ENCODE measurements at regions not wholly inside any gene's neighbourhood (a gene's known extent, or its start where the extent isn't known, plus 50 kb on each side); places are given as distances from the start of the nearest gene placed in this dataset.

DNA sequence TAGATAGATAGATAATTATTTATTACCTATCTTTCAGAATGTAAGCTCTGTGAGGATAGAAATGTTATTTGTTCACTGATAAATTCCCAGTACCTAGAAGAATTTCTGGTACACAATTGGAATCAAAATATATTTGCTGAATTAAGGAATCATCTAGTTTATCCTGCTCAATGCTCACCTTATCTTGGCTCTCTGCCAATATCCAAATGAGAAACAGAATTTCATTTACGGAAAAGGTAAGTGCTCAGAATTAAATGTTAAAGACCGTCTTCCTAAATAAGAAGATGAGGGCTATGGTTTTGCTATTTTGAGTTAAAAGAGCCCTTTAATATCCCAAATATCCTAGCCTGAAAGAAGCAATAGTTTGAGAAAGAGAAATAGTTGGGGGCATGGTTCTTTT, 232.1 kb upstream of the PDE4D start:
- no peaks in the 10 kb centered on the region for H3K27me3 ChIP-seq (replicated peaks in 1 of 4; ENCODE audit: control extremely low read depth in 1 of 4, control insufficient read depth in 3 of 4, insufficient read depth in 4 of 4, low read length in 3 of 4)
- H3K79me2 ChIP-seq (ENCODE audit: control insufficient read depth, insufficient read depth, low read length), result no peaks in the 10 kb centered on the region
- H3K27ac ChIP-seq (ENCODE audit: low read length in 2 of 2), result no peak overlapping the region
- Mint-ChIP-seq H3K9me3 (ENCODE audit: insufficient read depth) (no peaks in the 10 kb centered on the region), H3K4me3 (no peak overlapping the region), H3K27ac (no peak overlapping the region), H3K4me1 (no peaks in the 10 kb centered on the region), H3K27me3 (no peaks in the 10 kb centered on the region)
- no peak overlapping the region for H3K9ac ChIP-seq (ENCODE audit: low read length)
- no peak overlapping the region for H2AFZ ChIP-seq (ENCODE audit: insufficient read depth, low read depth, low read length, poor library complexity, severe bottlenecking)
- intact Hi-C loops (cut with micrococcal nuclease), result no loop called here
- DNase-seq (no peak), ATAC-seq (ENCODE audit: low read depth) (no peak)
- no CpG with 5 or more reads among the region's 2 CpGs for WGBS (ENCODE audit: insufficient coverage)
- ChIA-PET CTCF (no interaction called here), POLR2A (no interaction called here)
- H3K4me1 ChIP-seq (ENCODE audit: control insufficient read depth in 2 of 2, insufficient read depth in 2 of 2, low read length in 2 of 2), result no peaks in the 10 kb centered on the region
- H4K20me1 ChIP-seq (ENCODE audit: control insufficient read depth, insufficient read depth, low read length, poor library complexity, severe bottlenecking), result no peaks in the 10 kb centered on the region
- H3K9me3 ChIP-seq (ENCODE audit: control extremely low read depth in 1 of 3, control insufficient read depth in 2 of 3, insufficient read depth in 1 of 3, low read length in 2 of 3), result no peaks in the 10 kb centered on the region
- no peak overlapping the region for H3K4me2 ChIP-seq (replicated peaks; ENCODE audit: low read depth, low read length, poor library complexity, severe bottlenecking)
- H3K36me3 ChIP-seq (replicated peaks in 1 of 2; ENCODE audit: control extremely low read depth in 1 of 2, control insufficient read depth in 1 of 2, extremely low read depth in 1 of 2, insufficient read depth in 2 of 2, low read length in 1 of 2), result no peaks in the 10 kb centered on the region
- H3K4me3 ChIP-seq (ENCODE audit: control extremely low read depth in 1 of 5, extremely low read depth in 1 of 5, insufficient read depth in 1 of 5, low read depth in 2 of 5, low read length in 4 of 5), result no peak overlapping the region
- TF ChIP-seq, protein P1, sequence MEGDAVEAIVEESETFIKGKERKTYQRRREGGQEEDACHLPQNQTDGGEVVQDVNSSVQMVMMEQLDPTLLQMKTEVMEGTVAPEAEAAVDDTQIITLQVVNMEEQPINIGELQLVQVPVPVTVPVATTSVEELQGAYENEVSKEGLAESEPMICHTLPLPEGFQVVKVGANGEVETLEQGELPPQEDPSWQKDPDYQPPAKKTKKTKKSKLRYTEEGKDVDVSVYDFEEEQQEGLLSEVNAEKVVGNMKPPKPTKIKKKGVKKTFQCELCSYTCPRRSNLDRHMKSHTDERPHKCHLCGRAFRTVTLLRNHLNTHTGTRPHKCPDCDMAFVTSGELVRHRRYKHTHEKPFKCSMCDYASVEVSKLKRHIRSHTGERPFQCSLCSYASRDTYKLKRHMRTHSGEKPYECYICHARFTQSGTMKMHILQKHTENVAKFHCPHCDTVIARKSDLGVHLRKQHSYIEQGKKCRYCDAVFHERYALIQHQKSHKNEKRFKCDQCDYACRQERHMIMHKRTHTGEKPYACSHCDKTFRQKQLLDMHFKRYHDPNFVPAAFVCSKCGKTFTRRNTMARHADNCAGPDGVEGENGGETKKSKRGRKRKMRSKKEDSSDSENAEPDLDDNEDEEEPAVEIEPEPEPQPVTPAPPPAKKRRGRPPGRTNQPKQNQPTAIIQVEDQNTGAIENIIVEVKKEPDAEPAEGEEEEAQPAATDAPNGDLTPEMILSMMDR (IDR thresholded peaks at IDR 0.05), result no peak
- no peak for TF ChIP-seq EZH2 (IDR thresholded peaks at IDR 0.05; ENCODE audit: borderline replicate concordance, insufficient read depth, low read depth, low read length, poor library complexity, severe bottlenecking)

GRCh38 chr5:60102961-60103693, 209.6 kb upstream of the PDE4D start:
- H3K9me3 Mint-ChIP-seq (ENCODE audit: insufficient read depth), result no peaks in the 10 kb centered on the region
- no peaks in the 10 kb centered on the region for H3K27me3 Mint-ChIP-seq
- DNase-seq, result no peak
- H3K4me1 Mint-ChIP-seq, result no peaks in the 10 kb centered on the region
- no peak for TF ChIP-seq EZH2 (IDR thresholded peaks at IDR 0.05; ENCODE audit: borderline replicate concordance, insufficient read depth, low read depth, low read length, poor library complexity, severe bottlenecking)
- TF ChIP-seq, protein P1 (IDR thresholded peaks at IDR 0.05), result no peak
- H3K9me3 ChIP-seq (ENCODE audit: control extremely low read depth in 1 of 3, control insufficient read depth in 2 of 3, insufficient read depth in 1 of 3, low read length in 2 of 3), result peaks cover 0 to 4% (median 0%) of the 10 kb centered on the region in 3 donors
- H2AFZ ChIP-seq (ENCODE audit: insufficient read depth, low read depth, low read length, poor library complexity, severe bottlenecking), result no peak overlapping the region
- no peaks in the 10 kb centered on the region for H3K79me2 ChIP-seq (ENCODE audit: control insufficient read depth, insufficient read depth, low read length)
- no peak overlapping the region for H3K4me2 ChIP-seq (replicated peaks; ENCODE audit: low read depth, low read length, poor library complexity, severe bottlenecking)
- ChIA-PET CTCF (no interaction called here), POLR2A (no interaction called here)
- H3K4me3 Mint-ChIP-seq, result no peak overlapping the region
- intact Hi-C loops (cut with micrococcal nuclease), result no loop called here
- no peaks in the 10 kb centered on the region for H3K4me1 ChIP-seq (ENCODE audit: control insufficient read depth in 2 of 2, insufficient read depth in 2 of 2, low read length in 2 of 2)
- no peaks in the 10 kb centered on the region for H3K36me3 ChIP-seq (replicated peaks in 1 of 2; ENCODE audit: control extremely low read depth in 1 of 2, control insufficient read depth in 1 of 2, extremely low read depth in 1 of 2, insufficient read depth in 2 of 2, low read length in 1 of 2)
- H3K27ac ChIP-seq (ENCODE audit: low read length in 2 of 2), result no peak overlapping the region
- no CpG with 5 or more reads among the region's 4 CpGs for WGBS (ENCODE audit: insufficient coverage)
- no peak overlapping the region for H3K27ac Mint-ChIP-seq
- no peaks in the 10 kb centered on the region for H3K27me3 ChIP-seq (replicated peaks in 1 of 4; ENCODE audit: control extremely low read depth in 1 of 4, control insufficient read depth in 3 of 4, insufficient read depth in 4 of 4, low read length in 3 of 4)
- no peak overlapping the region for H3K4me3 ChIP-seq (ENCODE audit: control extremely low read depth in 1 of 5, extremely low read depth in 1 of 5, insufficient read depth in 1 of 5, low read depth in 2 of 5, low read length in 4 of 5)
- no peak for ATAC-seq (ENCODE audit: low read depth)
- no peaks in the 10 kb centered on the region for H4K20me1 ChIP-seq (ENCODE audit: control insufficient read depth, insufficient read depth, low read length, poor library complexity, severe bottlenecking)
- H3K9ac ChIP-seq (ENCODE audit: low read length), result no peak overlapping the region
